SJSA1 (cell line): ENCODE measurements at regions not wholly inside any gene's neighbourhood (a gene's known extent, or its start where the extent isn't known, plus 50 kb on each side); places are given as distances from the start of the nearest gene placed in this dataset.

Experiments used
- DNase-seq, 2 experiments: peaks; one replicate each; pipeline ENCODE4 v3.0.0-alpha.2; 2015 to 2020; ENCODE audit warnings: low spot score in 2 of 2, low read depth in 1 of 2
- H3K27ac ChIP-seq: fragments of 250-450 bp; sonication (Bioruptor Pico); 2 replicates; pipeline ENCODE4 v1.5.1; 2020; ENCODE audit warnings: mild to moderate bottlenecking, moderate library complexity
- H3K27me3 ChIP-seq: fragments of 250-450 bp; sonication (Bioruptor Pico); replicated peaks from 2 replicates; pipeline ENCODE4 v1.5.1; 2020; ENCODE audit warnings: mild to moderate bottlenecking, moderate library complexity
- H3K36me3 ChIP-seq: fragments of 250-450 bp; sonication (Bioruptor Pico); 2 replicates; pipeline ENCODE4 v1.5.1; 2020; ENCODE audit warnings: mild to moderate bottlenecking
- H3K4me1 ChIP-seq: fragments of 250-450 bp; sonication (Bioruptor Pico); replicated peaks from 2 replicates; pipeline ENCODE4 v1.6.1; 2021; ENCODE audit warnings: mild to moderate bottlenecking
- H3K4me3 ChIP-seq: fragments of 250-450 bp; sonication (Bioruptor Pico); 2 replicates; pipeline ENCODE4 v1.5.1; 2020; ENCODE audit warnings: mild to moderate bottlenecking
- H3K9me3 ChIP-seq: fragments of 250-450 bp; sonication (Bioruptor Pico); replicated peaks from 2 replicates; pipeline ENCODE4 v1.5.1; 2020; ENCODE audit warnings: mild to moderate bottlenecking

GRCh38 chr3:94525043-94525442, 462.2 kb downstream of the NSUN3 start:
- Histone ChIP-seq H3K36me3 (no peaks in the 10 kb centered on the region), H3K4me3 (no peak overlapping the region), H3K27me3 (no peaks in the 10 kb centered on the region), H3K9me3 (no peaks in the 10 kb centered on the region), H3K27ac (no peak overlapping the region), H3K4me1 (peaks cover 5% of the 10 kb centered on the region; the same call in 1 of the 2 replicates)
- DNase-seq = peak; percentile 42 to 45

GRCh38 chr3:94529816-94530215, 467.0 kb downstream of the NSUN3 start:
- H3K4me1 ChIP-seq = peaks cover 4% of the 10 kb centered on the region; the same call in 1 of the 2 replicates
- no peak overlapping the region for H3K27ac ChIP-seq
- H3K4me3 ChIP-seq = no peak overlapping the region
- H3K27me3 ChIP-seq = no peaks in the 10 kb centered on the region
- no peaks in the 10 kb centered on the region for H3K36me3 ChIP-seq
- no peaks in the 10 kb centered on the region for H3K9me3 ChIP-seq
- DNase-seq = no peak

GRCh38 chr3:94532951-94533350, 470.1 kb downstream of the NSUN3 start:
- peak in 1 of 2 experiments; percentile 7 for DNase-seq
- no peaks in the 10 kb centered on the region for H3K36me3 ChIP-seq
- H3K4me3 ChIP-seq = no peak overlapping the region
- H3K27ac ChIP-seq = no peak overlapping the region
- H3K27me3 ChIP-seq = no peaks in the 10 kb centered on the region
- H3K9me3 ChIP-seq = no peaks in the 10 kb centered on the region
- H3K4me1 ChIP-seq = no peaks in the 10 kb centered on the region

GRCh38 chr3:94539937-94540336, 477.1 kb downstream of the NSUN3 start:
- Histone ChIP-seq H3K36me3 (no peaks in the 10 kb centered on the region), H3K4me1 (no peaks in the 10 kb centered on the region), H3K27ac (no peak overlapping the region), H3K27me3 (no peaks in the 10 kb centered on the region), H3K9me3 (no peaks in the 10 kb centered on the region), H3K4me3 (no peak overlapping the region)
- DNase-seq = no peak

- no peak overlapping the region for H3K27ac ChIP-seq
- no peaks in the 10 kb centered on the region for H3K9me3 ChIP-seq
These were observed 480.3 kb downstream of the NSUN3 start for GRCh38 chr3:94543161-94543560.

GRCh38 chr3:94544131-94544789, 481.4 kb downstream of the NSUN3 start:
- DNase-seq = no peak
- H3K27ac ChIP-seq = no peak overlapping the region
- no peaks in the 10 kb centered on the region for H3K9me3 ChIP-seq
- no peaks in the 10 kb centered on the region for H3K27me3 ChIP-seq
- no peaks in the 10 kb centered on the region for H3K4me1 ChIP-seq
- no peak overlapping the region for H3K4me3 ChIP-seq
- H3K36me3 ChIP-seq = no peaks in the 10 kb centered on the region

More at GRCh38 chr3:94543161-94543560, 480.3 kb downstream of the NSUN3 start:
- Histone ChIP-seq H3K36me3 (no peaks in the 10 kb centered on the region), H3K4me3 (no peak overlapping the region), H3K4me1 (no peaks in the 10 kb centered on the region), H3K27me3 (no peaks in the 10 kb centered on the region)
- DNase-seq = no peak

- no peak for DNase-seq
- Histone ChIP-seq H3K27me3 (no peaks in the 10 kb centered on the region), H3K4me3 (no peak overlapping the region), H3K36me3 (no peaks in the 10 kb centered on the region), H3K27ac (no peak overlapping the region), H3K4me1 (no peaks in the 10 kb centered on the region), H3K9me3 (no peaks in the 10 kb centered on the region)
These were observed 485.9 kb downstream of the NSUN3 start for GRCh38 chr3:94548581-94549316.

- no peaks in the 10 kb centered on the region for H3K4me1 ChIP-seq
- no peaks in the 10 kb centered on the region for H3K36me3 ChIP-seq
- H3K4me3 ChIP-seq = no peak overlapping the region
- no peaks in the 10 kb centered on the region for H3K9me3 ChIP-seq
- no peak overlapping the region for H3K27ac ChIP-seq
- no peaks in the 10 kb centered on the region for H3K27me3 ChIP-seq
- no peak for DNase-seq
These were observed 498.2 kb downstream of the NSUN3 start for GRCh38 chr3:94561094-94561493.

GRCh38 chr3:94564247-94564646, 501.4 kb downstream of the NSUN3 start:
- H3K27ac ChIP-seq = no peak overlapping the region
- no peaks in the 10 kb centered on the region for H3K4me1 ChIP-seq
- DNase-seq = no peak
- no peaks in the 10 kb centered on the region for H3K27me3 ChIP-seq
- H3K4me3 ChIP-seq = no peak overlapping the region
- H3K9me3 ChIP-seq = no peaks in the 10 kb centered on the region
- H3K36me3 ChIP-seq = no peaks in the 10 kb centered on the region

- Histone ChIP-seq H3K27me3 (no peaks in the 10 kb centered on the region), H3K4me3 (no peak overlapping the region), H3K9me3 (no peaks in the 10 kb centered on the region), H3K4me1 (no peaks in the 10 kb centered on the region), H3K36me3 (no peaks in the 10 kb centered on the region), H3K27ac (no peak overlapping the region)
- DNase-seq = no peak
These were observed 505.2 kb downstream of the NSUN3 start for GRCh38 chr3:94568041-94568440.

- Histone ChIP-seq H3K27ac (no peak overlapping the region), H3K4me1 (no peaks in the 10 kb centered on the region), H3K9me3 (no peaks in the 10 kb centered on the region), H3K4me3 (no peak overlapping the region), H3K36me3 (no peaks in the 10 kb centered on the region), H3K27me3 (no peaks in the 10 kb centered on the region)
- no peak for DNase-seq
These were observed 510.5 kb downstream of the NSUN3 start for GRCh38 chr3:94573337-94573736.

- no peak for DNase-seq
- Histone ChIP-seq H3K27me3 (no peaks in the 10 kb centered on the region), H3K36me3 (no peaks in the 10 kb centered on the region), H3K9me3 (no peaks in the 10 kb centered on the region; the same call in 1 of the 2 replicates), H3K4me3 (no peak overlapping the region), H3K27ac (no peak overlapping the region), H3K4me1 (no peaks in the 10 kb centered on the region)
These were observed 524.4 kb downstream of the NSUN3 start for GRCh38 chr3:94587291-94587690.

- Histone ChIP-seq H3K4me3 (no peak overlapping the region), H3K9me3 (no peaks in the 10 kb centered on the region; the same call in 1 of the 2 replicates), H3K27ac (no peak overlapping the region), H3K27me3 (no peaks in the 10 kb centered on the region), H3K36me3 (no peaks in the 10 kb centered on the region), H3K4me1 (peaks cover 7% of the 10 kb centered on the region)
- DNase-seq = no peak
These were observed 530.8 kb downstream of the NSUN3 start for GRCh38 chr3:94593526-94594150.

- no peak overlapping the region for H3K4me3 ChIP-seq
- H3K9me3 ChIP-seq = no peaks in the 10 kb centered on the region
- no peaks in the 10 kb centered on the region for H3K27me3 ChIP-seq
- DNase-seq = no peak
- peaks cover 7% of the 10 kb centered on the region for H3K4me1 ChIP-seq
- no peak overlapping the region for H3K27ac ChIP-seq
- no peaks in the 10 kb centered on the region for H3K36me3 ChIP-seq
These were observed 533.3 kb downstream of the NSUN3 start for GRCh38 chr3:94596141-94596540.
